ENCODE measurements at regions not wholly inside any gene's neighbourhood (a gene's known extent, or its start where the extent isn't known, plus 50 kb on each side); places are given as distances from the start of the nearest gene placed in this dataset.

DNA sequence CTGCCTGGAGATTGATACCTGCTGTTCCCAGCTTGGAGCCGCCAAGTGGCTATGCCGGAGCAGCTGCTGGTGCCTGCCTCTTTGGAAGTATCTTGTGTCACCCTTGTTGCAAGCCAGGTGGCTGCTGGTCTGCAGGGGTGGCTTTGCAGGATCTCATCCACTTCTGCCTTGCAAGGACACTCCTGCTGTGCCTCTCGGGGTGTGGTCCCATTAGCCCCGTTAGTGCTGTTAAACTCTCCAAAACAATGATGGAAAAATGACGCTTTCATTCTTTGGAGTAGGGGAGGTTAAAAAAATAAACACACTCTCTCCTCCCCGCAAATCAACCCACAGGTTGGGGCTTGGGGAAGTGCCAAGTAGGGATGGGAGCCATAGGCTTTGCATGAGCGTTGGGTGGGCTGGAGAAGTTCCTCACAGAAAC lies 352.8 kb downstream of the RNF144A start:
- no peaks in the 10 kb centered on the region for H3K36me3 Mint-ChIP-seq (ENCODE audit: low read depth)
- no peaks in the 10 kb centered on the region for H3K27me3 Mint-ChIP-seq (ENCODE audit: low read depth)
- H3K9me3 Mint-ChIP-seq, result no peaks in the 10 kb centered on the region
- H3K27ac Mint-ChIP-seq, result no peak overlapping the region
- no peaks in the 10 kb centered on the region for H3K4me1 Mint-ChIP-seq (ENCODE audit: low read depth)
- H3K4me3 Mint-ChIP-seq, result no peak overlapping the region

DNA sequence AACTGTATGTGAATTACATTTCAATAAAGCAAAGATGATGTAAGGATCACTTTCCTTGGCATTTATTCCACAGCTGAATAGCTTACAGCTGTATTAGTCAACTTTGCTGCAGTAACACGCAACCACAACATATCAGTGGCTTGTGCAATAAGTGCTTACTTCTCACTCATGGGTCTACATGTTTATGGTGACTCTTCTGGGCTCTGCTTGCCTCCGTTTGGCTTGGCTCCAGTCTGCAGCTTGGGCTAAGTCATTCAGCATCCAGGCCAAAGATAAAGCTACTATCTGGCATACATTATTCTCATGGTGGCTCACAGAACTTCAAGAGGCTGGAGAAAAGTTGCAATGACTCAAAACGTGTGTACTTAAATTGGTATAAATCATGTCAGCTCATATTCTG lies 355.0 kb downstream of the RNF144A start:
- no peaks in the 10 kb centered on the region for H3K9me3 Mint-ChIP-seq
- no peaks in the 10 kb centered on the region for H3K4me1 Mint-ChIP-seq (ENCODE audit: low read depth)

DNA sequence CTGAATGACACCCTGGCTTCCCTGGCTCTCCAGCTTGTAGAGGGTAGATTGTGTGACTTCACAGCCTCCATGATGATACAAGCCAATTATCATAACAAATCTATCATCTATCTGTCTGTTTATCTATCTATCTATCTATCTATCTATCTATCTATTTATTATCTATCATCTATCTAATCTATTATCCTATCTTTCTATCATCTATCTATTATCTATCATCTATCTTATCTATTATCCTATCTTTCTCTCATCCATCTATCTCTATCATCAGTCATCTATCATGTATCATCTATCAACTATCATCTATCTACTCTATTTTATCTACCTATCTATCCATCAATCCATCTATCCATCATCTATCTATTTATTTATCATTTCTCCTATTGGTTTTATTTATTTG lies 361.8 kb downstream of the RNF144A start:
- peaks cover 6% of the 10 kb centered on the region for H3K27me3 Mint-ChIP-seq (ENCODE audit: low read depth)
- no peak overlapping the region for H3K27ac Mint-ChIP-seq

More for the DNA sequence above, 355.0 kb downstream of the RNF144A start:
- no peak overlapping the region for H3K4me3 Mint-ChIP-seq
- H3K36me3 Mint-ChIP-seq (ENCODE audit: low read depth), result no peaks in the 10 kb centered on the region
- H3K27ac Mint-ChIP-seq, result no peak overlapping the region
- H3K27me3 Mint-ChIP-seq (ENCODE audit: low read depth), result no peaks in the 10 kb centered on the region

DNA sequence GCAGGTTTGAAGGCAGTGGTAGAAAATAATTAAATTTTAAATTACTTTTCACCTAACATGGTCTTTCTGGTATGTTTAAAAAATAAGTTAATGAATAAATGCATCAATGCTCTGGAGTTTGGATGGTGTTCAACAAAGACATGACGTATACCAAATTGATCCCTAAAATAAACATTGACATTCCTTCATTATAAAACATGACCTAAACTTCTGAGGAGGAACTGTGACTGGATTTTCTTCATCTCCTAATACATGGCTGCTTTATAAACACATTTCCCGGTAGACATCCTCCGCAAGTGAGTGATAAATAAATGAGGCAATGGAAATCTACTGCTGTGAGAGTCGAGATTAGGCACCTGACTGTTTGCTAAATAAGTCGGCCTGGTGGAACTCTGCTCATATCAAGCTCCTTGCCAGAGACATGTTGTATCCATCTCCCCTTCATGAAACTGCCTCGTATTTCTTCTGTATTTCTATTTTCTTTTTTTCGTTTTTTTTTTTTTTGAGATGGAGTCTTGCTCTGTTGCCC lies 362.3 kb downstream of the RNF144A start:
- Mint-ChIP-seq H3K27me3 (ENCODE audit: low read depth) (peaks cover 6% of the 10 kb centered on the region), H3K4me1 (ENCODE audit: low read depth) (no peaks in the 10 kb centered on the region), H3K27ac (no peak overlapping the region), H3K4me3 (no peak overlapping the region), H3K36me3 (ENCODE audit: low read depth) (no peaks in the 10 kb centered on the region), H3K9me3 (no peaks in the 10 kb centered on the region)

More for the DNA sequence above, 361.8 kb downstream of the RNF144A start:
- Mint-ChIP-seq H3K4me1 (ENCODE audit: low read depth) (no peaks in the 10 kb centered on the region), H3K4me3 (no peak overlapping the region), H3K9me3 (no peaks in the 10 kb centered on the region), H3K36me3 (ENCODE audit: low read depth) (no peaks in the 10 kb centered on the region)

DNA sequence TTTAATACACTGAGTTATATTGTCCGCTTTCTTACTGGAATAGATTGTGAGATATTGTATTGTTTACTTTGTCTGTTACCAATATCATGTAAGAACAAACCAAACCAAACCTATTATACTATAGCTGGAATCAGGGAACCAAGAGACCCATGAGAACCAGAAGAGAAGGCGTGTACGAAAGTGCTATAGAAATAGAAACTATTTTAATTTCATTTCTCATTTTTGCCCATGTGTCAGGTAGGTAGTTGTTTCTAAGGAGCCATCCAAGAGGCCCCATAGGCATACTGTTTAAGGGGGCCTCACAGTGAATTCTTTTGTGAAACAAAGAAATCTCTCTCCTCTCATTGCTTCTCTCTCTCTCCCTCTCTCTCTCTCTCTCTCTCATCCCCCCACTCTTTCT lies 363.6 kb downstream of the RNF144A start:
- no peak overlapping the region for H3K4me3 Mint-ChIP-seq

DNA sequence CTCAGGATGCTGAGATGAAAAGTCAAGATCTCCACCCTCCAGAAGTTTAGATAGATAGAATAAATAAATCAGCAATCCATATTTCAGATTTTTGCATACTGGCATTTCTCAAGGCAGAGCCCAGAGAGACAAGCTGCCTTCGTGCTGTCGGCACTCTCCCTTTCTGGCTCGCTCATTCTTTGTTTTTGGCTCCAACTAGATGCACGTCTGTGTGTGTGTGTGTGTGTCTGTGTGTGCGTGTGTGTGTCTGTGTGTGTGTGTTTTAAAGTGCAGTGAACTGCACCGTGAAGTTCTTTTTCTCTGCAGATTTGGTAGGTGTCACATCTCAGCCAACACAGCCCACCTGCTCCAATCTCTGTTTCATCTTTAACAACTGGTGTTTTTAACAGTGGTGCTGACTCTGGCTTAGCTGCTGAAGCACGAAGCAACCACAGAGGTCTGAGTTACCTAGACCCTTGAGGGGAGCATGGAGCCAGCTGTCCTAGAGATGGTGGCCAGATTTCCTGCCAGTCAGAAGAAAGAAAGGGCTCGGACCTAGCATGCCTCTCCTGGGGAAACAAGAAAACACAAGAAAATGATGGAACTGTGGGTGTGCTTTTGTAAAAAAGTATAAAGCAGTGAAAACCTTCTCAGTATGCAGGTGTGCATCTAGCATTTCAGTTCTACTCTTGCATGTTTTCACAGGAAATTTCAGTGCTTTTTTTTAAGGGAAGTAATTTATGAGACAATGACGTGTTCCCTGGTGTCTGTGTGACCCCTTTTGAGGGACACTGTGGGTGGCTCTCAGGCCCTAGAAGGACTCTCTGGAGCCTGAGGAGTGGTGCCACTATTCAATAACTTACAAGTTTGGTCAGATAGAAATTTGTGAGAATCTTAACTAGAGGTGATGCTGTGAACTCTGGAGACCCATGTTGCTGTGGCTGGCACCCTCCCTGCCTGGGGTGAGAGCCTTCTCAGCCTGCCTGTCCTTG lies 364.3 kb downstream of the RNF144A start:
- H3K27ac Mint-ChIP-seq, result no peak overlapping the region
- H3K36me3 Mint-ChIP-seq (ENCODE audit: low read depth), result no peaks in the 10 kb centered on the region
- H3K4me1 Mint-ChIP-seq (ENCODE audit: low read depth), result no peaks in the 10 kb centered on the region
- no peaks in the 10 kb centered on the region for H3K9me3 Mint-ChIP-seq
- peaks cover 6% of the 10 kb centered on the region for H3K27me3 Mint-ChIP-seq (ENCODE audit: low read depth)
- no peak overlapping the region for H3K4me3 Mint-ChIP-seq

More for the DNA sequence above, 363.6 kb downstream of the RNF144A start:
- Mint-ChIP-seq H3K27ac (no peak overlapping the region), H3K4me1 (ENCODE audit: low read depth) (no peaks in the 10 kb centered on the region), H3K36me3 (ENCODE audit: low read depth) (no peaks in the 10 kb centered on the region), H3K27me3 (ENCODE audit: low read depth) (peaks cover 6% of the 10 kb centered on the region), H3K9me3 (no peaks in the 10 kb centered on the region)

DNA sequence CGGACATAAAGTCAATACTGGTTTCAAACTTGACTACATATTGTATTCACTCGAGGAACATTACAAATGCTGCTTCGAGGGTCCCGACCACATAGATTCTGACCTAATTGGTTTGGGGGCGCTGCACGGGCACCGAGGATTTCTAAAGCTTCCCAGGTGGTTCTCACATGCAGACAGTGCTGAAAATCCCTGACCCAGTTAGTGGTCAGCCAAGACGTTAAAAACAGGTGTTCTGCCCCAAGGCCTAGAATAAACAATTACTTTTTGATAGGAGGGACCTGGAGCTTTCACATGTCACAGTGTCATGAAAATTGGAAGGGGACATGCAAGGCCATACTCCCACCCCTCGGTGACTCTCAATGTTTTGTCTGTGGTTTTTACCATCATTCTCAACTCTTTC lies 368.9 kb downstream of the RNF144A start:
- Mint-ChIP-seq H3K4me1 (ENCODE audit: low read depth) (no peaks in the 10 kb centered on the region), H3K9me3 (no peaks in the 10 kb centered on the region), H3K27ac (no peak overlapping the region), H3K36me3 (ENCODE audit: low read depth) (no peaks in the 10 kb centered on the region), H3K4me3 (no peak overlapping the region), H3K27me3 (ENCODE audit: low read depth) (no peaks in the 10 kb centered on the region)

DNA sequence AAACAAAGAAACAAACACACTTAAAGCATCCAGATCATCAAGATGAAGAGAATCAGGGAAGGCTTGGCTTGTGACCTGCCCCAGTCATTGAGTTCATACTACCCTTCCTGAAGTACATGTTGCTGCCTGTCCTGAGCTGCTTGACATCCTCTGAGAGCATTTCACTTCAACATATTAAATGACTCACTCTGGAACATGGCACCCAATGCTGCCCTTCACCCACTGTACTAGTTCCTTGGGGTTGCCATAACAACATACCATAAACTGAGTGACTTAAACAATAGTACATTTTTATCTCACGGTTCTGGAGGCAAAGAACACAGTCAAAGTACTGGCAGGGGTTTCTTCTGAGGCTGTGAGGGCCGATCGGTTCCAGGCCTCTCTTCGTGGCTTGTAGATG lies 371.3 kb downstream of the RNF144A start:
- Mint-ChIP-seq H3K9me3 (no peaks in the 10 kb centered on the region), H3K4me3 (no peak overlapping the region), H3K4me1 (ENCODE audit: low read depth) (no peaks in the 10 kb centered on the region), H3K27me3 (ENCODE audit: low read depth) (peaks cover 3% of the 10 kb centered on the region), H3K36me3 (ENCODE audit: low read depth) (no peaks in the 10 kb centered on the region), H3K27ac (no peak overlapping the region)

DNA sequence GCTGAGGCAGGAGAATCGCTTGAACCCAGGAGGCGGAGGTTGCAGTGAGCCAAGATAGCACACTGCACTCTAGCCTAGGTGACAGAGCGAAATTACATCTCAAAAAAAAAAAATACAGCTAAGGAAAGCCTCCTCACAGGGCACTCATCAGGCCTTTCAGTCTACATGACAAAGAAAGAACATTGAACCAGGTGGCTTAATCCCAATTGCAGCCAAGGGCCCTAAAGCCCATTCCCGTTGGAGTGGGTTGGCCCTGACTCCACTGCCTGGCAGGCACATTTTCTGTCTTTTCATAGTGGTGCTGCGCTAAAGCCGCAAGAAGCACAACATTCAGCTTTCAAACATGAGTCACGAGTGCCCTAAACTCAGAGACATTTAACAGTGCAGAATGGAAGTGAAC lies 372.5 kb downstream of the RNF144A start:
- Mint-ChIP-seq H3K27ac (no peak overlapping the region), H3K36me3 (ENCODE audit: low read depth) (no peaks in the 10 kb centered on the region), H3K9me3 (no peaks in the 10 kb centered on the region), H3K4me1 (ENCODE audit: low read depth) (no peaks in the 10 kb centered on the region), H3K27me3 (ENCODE audit: low read depth) (peaks cover 3% of the 10 kb centered on the region), H3K4me3 (no peak overlapping the region)

DNA sequence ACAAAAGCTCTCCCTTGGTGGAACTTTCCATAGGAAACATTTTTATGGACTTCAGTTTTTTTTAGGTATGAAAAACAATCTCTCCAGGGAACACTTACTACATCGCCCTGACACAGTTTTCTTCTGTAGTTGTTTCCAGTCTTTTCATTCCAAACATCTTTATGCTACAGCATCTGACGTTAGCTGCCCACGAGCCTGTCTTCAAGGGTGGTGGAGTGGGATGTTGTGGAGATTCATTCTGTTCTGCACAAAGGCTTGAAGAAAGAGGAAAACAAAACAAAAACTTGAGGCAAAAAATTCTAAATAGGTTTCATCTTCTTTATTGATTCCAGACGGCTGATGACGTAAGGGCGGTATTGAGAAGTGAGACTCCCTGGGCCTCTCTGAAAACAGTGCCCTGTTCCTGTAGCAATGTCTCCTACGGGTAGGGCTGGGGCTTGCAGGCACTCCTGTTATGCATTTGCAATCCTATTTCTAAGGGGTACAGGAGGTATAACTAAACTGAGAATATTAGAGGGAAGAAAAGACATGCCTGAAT lies 375.0 kb downstream of the RNF144A start:
- Mint-ChIP-seq H3K4me3 (no peak overlapping the region), H3K27me3 (ENCODE audit: low read depth) (peaks cover 3% of the 10 kb centered on the region), H3K36me3 (ENCODE audit: low read depth) (no peaks in the 10 kb centered on the region), H3K9me3 (no peaks in the 10 kb centered on the region), H3K27ac (no peak overlapping the region), H3K4me1 (ENCODE audit: low read depth) (no peaks in the 10 kb centered on the region)

DNA sequence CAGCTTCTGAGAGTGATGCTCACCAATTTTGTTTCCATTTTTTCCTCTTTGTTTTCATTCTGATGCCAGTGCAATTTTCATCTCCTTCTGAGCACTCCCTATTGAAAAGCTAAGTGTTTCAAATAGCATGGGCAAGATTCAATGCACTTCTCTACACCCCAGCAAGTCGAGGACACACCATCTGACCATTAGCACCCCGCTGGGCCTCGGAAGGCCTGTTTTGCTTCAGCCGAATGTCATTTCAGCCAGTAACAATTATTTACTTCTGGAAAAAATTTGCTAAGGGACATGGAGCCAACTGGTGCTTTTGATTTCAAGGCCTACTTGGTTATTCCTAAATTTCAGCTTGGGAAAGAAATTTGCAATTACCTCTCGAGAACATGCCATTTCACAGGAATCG lies 392.4 kb downstream of the RNF144A start:
- H3K4me3 Mint-ChIP-seq, result no peak overlapping the region
- H3K36me3 Mint-ChIP-seq (ENCODE audit: low read depth), result no peaks in the 10 kb centered on the region
- no peaks in the 10 kb centered on the region for H3K4me1 Mint-ChIP-seq (ENCODE audit: low read depth)
- H3K27ac Mint-ChIP-seq, result no peak overlapping the region
- peaks cover 12% of the 10 kb centered on the region for H3K27me3 Mint-ChIP-seq (ENCODE audit: low read depth)
- no peaks in the 10 kb centered on the region for H3K9me3 Mint-ChIP-seq

DNA sequence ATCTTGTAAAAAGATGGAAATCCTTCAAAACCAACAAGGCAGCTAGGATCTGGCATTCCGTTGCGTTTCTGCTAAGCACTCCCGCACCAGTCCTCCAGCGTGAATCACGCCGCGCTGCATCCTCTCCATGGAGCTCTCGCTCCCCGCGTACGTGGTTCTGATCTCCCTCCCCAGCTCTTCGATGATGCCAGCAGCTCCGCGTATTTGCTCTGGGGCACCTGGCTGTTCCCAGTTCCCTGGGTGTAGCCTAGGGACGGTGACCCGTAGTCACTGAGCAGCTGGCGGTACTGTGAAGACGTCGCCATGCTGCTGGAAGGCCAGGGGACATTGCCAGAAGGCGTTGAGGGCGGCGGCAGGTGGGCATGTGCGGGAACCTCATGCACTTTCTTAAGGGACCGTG lies 407.5 kb downstream of the RNF144A start:
- no peak overlapping the region for H3K27ac Mint-ChIP-seq
- peaks cover 12% of the 10 kb centered on the region for H3K27me3 Mint-ChIP-seq (ENCODE audit: low read depth)
- H3K4me1 Mint-ChIP-seq (ENCODE audit: low read depth), result no peaks in the 10 kb centered on the region
- H3K9me3 Mint-ChIP-seq, result no peaks in the 10 kb centered on the region
- no peaks in the 10 kb centered on the region for H3K36me3 Mint-ChIP-seq (ENCODE audit: low read depth)
- no peak overlapping the region for H3K4me3 Mint-ChIP-seq

DNA sequence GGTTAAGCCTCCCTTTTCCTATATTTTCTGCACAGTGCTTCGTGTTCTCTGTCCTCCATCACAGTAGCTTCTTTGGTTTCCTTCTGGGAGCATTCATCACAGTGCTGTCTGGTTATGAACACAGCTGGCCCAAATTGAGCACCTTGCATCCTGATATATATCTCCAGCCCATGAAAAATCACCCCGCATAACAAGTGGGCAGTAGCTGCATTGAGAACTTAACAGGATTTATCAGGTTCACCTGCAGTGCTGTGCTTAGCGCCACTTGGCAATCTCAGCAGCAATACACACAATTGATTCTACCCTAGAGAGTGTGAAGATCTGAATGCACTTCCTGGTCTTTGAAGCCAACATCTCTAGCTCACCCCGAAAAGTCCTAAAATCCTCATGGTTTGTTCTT lies 408.0 kb downstream of the RNF144A start:
- peaks cover 12% of the 10 kb centered on the region for H3K27me3 Mint-ChIP-seq (ENCODE audit: low read depth)
- H3K9me3 Mint-ChIP-seq, result no peaks in the 10 kb centered on the region
- no peaks in the 10 kb centered on the region for H3K36me3 Mint-ChIP-seq (ENCODE audit: low read depth)
- H3K4me1 Mint-ChIP-seq (ENCODE audit: low read depth), result no peaks in the 10 kb centered on the region
- H3K27ac Mint-ChIP-seq, result no peak overlapping the region
- H3K4me3 Mint-ChIP-seq, result no peak overlapping the region

DNA sequence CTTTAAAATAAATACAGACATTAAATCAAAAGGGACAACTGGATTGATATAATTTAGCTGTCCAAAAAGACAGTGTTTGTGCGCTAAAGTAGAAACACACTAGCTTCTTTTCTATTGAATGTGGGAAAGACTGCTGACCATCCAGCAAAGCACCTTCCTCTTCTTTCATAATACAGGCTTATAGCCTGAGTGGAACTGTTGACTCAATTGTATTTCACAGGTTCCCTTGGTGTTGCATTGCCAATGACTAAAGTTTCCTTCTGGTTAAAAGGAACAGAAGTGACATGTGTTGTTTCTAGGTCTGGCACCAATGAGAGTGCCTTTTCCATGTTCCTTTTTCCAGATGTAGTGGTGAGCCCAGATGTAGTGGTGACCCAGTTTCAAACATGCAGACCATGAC lies 412.3 kb downstream of the RNF144A start:
- Mint-ChIP-seq H3K4me3 (no peak overlapping the region), H3K27me3 (ENCODE audit: low read depth) (peaks cover 10% of the 10 kb centered on the region), H3K36me3 (ENCODE audit: low read depth) (no peaks in the 10 kb centered on the region), H3K9me3 (no peaks in the 10 kb centered on the region), H3K27ac (no peak overlapping the region), H3K4me1 (ENCODE audit: low read depth) (no peaks in the 10 kb centered on the region)

DNA sequence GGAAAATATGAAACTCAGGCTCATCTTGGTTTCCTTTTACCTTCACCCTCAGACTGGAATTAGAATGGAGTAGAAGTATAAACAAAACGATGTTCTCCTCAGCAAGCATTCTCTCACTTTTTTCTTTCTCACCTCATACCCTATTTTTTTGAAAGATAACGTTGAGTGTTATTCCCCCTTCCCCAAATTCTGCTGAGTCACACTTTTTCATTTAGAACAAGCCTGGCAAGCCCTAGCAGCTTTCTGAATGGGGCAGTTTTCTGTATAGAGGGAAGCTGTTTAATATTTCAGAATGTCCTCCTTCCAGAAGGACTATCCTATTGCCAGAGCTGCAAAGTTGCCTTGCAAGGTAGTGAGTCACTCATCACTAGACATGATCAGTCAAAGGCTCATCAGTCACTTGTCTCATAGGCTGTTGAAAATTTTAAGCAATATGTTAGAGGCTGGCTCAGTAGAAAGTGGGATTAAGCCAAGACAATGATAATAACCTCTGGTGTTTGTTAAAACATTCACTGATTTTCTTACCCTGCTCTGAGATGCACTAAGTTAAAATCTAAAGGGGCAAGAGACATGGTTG lies 416.1 kb downstream of the RNF144A start:
- no peak overlapping the region for H3K4me3 Mint-ChIP-seq
- H3K27ac Mint-ChIP-seq, result no peak overlapping the region
- no peaks in the 10 kb centered on the region for H3K36me3 Mint-ChIP-seq (ENCODE audit: low read depth)
- no peaks in the 10 kb centered on the region for H3K4me1 Mint-ChIP-seq (ENCODE audit: low read depth)
- no peaks in the 10 kb centered on the region for H3K9me3 Mint-ChIP-seq
- H3K27me3 Mint-ChIP-seq (ENCODE audit: low read depth), result peaks cover 25% of the 10 kb centered on the region
